K562 (cell line): ENCODE measurements at regions not wholly inside any gene's neighbourhood (a gene's known extent, or its start where the extent isn't known, plus 50 kb on each side); places are given as distances from the start of the nearest gene placed in this dataset.

Experiments used
- ARID1B ChIP-seq: fragments of 450-650 bp; IDR thresholded peaks from 2 replicates; pipeline ENCODE4 v1.6.1; 2016; ENCODE audit warnings: antibody characterized with exemption, mild to moderate bottlenecking, inconsistent platforms
- E2F3 ChIP-seq: fragments of 250-450 bp; sonication (Bioruptor Pico); IDR thresholded peaks from 2 replicates; pipeline ENCODE4 v1.4.0; 2020; ENCODE audit warnings: mild to moderate bottlenecking
- ELF1 ChIP-seq: fragments of 200-800 bp; sonication (Bioruptor generic); IDR thresholded peaks from 2 replicates; pipeline ENCODE4 v1.6.1; 2016; ENCODE audit warnings: missing genetic modification characterization, missing compliant biosample characterization
- GABPA ChIP-seq: fragments of 200-800 bp; sonication (Bioruptor generic); conservative IDR thresholded peaks from 2 replicates; pipeline ENCODE4 v1.6.1; 2016; ENCODE audit warnings: low read depth, missing genetic modification characterization, missing compliant biosample characterization
- L3MBTL2 ChIP-seq: fragments of 450-650 bp; IDR thresholded peaks from 2 replicates; pipeline ENCODE4 v1.6.1; 2016; ENCODE audit warnings: mild to moderate bottlenecking, moderate library complexity
- MYC ChIP-seq, 2 experiments: fragments of 250-450 bp in 1 of 2; sonication (Bioruptor Pico) in 1 of 2; IDR thresholded peaks; 2 replicates each; pipeline versions ENCODE4 v1.5.1 to v1.6.1; 2012 to 2021; ENCODE audit warnings: low read depth in 2 of 2, borderline replicate concordance in 1 of 2, improper control_type of control experiment in 1 of 2, low read length in 1 of 2, mild to moderate bottlenecking in 1 of 2, moderate library complexity in 1 of 2
- RAD21 ChIP-seq, 2 experiments: fragments of 250-450 bp in 1 of 2; fragments of 450-650 bp in 1 of 2; sonication (Bioruptor Pico) in 1 of 2; formaldehyde crosslinking in 1 of 2; IDR thresholded peaks in 1 of 2; conservative IDR thresholded peaks in 1 of 2; 2 replicates each; pipeline versions ENCODE4 v1.4.0 to v1.8.0; 2020 to 2022; ENCODE audit warnings: mild to moderate bottlenecking in 2 of 2, moderate library complexity in 1 of 2
- SPI1 ChIP-seq: IDR thresholded peaks from 2 replicates; pipeline ENCODE4 v1.6.1; 2011; ENCODE audit warnings: low read depth, low read length, control low read depth, borderline replicate concordance
- TEAD4 ChIP-seq, 2 experiments: sonication (generic) in 1 of 2; formaldehyde crosslinking in 1 of 2; IDR thresholded peaks; 2 replicates each; pipeline versions ENCODE4 v1.6.1 to v1.8.0; 2012 to 2022; ENCODE audit warnings: borderline replicate concordance in 1 of 2, inconsistent platforms in 1 of 2, low read length in 1 of 2, mild to moderate bottlenecking in 1 of 2, missing genetic modification reagents in 1 of 2
- ZNF175 ChIP-seq: fragments of 200-800 bp; sonication (Bioruptor generic); IDR thresholded peaks from 2 replicates; pipeline ENCODE4 v1.6.1; 2016; ENCODE audit warnings: low read depth, mild to moderate bottlenecking, missing genetic modification characterization, missing compliant biosample characterization
- ZNF24 ChIP-seq: fragments of 450-650 bp; IDR thresholded peaks from 2 replicates; pipeline ENCODE4 v1.6.1; 2016
- ZNF263 ChIP-seq: sonication (generic); formaldehyde crosslinking; IDR thresholded peaks from 2 replicates; pipeline ENCODE4 v1.8.0; 2022; ENCODE audit warnings: mild to moderate bottlenecking, missing genetic modification reagents, borderline replicate concordance
- ZSCAN32 ChIP-seq: fragments of 450-650 bp; formaldehyde crosslinking; IDR thresholded peaks from 2 replicates; pipeline ENCODE4 v1.4.0; 2020; ENCODE audit warnings: mild to moderate bottlenecking, moderate library complexity
- TF ChIP-seq, protein P1 (sequence below): sonication (generic); IDR thresholded peaks from 2 replicates; pipeline ENCODE4 v1.6.1; 2016
- TF ChIP-seq, protein P2 (sequence below): fragments of 200-800 bp; sonication (Bioruptor generic); IDR thresholded peaks from 2 replicates; pipeline ENCODE4 v1.6.1; 2017; ENCODE audit warnings: missing genetic modification characterization, missing compliant biosample characterization
- TF ChIP-seq, protein P3 (sequence below): fragments of 450-650 bp; conservative IDR thresholded peaks from 2 replicates; pipeline ENCODE4 v1.6.1; 2016; ENCODE audit warnings: missing genetic modification characterization, low read depth, mild to moderate bottlenecking, missing compliant biosample characterization, moderate library complexity
- TF ChIP-seq, protein P4 (sequence below): fragments of 200-800 bp; sonication (Bioruptor generic); IDR thresholded peaks from 2 replicates; pipeline ENCODE4 v1.6.1; 2017; ENCODE audit warnings: missing genetic modification characterization, missing compliant biosample characterization

DNA sequence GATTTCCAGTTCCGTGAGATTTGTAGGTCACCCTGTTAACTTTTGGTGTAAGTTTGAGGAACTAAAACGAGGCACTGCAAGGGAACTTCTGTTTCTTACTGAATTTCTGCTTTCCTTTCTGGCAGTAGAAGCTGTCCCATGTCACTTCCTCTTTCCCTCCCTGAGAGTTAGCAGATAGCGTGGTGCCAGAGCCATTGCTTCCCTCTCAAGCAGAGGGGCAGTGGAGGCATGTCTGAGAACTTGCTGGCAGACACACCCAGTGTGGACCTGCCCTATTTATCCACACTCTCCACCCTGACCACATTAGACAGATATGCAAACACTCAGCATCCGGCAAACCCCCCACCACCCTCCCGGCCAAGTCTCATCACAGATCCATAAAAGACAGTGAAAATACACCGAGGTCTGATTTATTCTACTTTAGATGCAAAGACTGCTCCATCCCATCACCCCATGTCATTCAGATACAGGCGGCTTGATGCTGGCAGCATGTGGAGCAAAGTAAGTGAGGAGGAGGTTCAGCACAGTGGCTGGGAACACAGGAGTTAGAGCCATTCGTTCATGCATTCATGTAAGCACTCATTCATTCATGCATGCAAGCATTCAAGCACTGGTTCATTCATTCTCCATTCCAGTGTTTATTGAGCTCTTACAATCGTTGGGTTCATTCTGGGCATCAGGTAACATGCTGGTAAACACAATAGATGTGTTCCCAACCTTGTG is 324.7 kb downstream of the SHQ1 start (continued):
- TF ChIP-seq MYC (IDR thresholded peaks at IDR 0.05; ENCODE audit: low read depth, low read length) (0 out of 2 replicates have a peak, but pooled peaks have one; percentile 15), MYC (CRISPR knock-in tag; IDR thresholded peaks at IDR 0.05; ENCODE audit: borderline replicate concordance, low read depth) (no peak), SPI1 (peak; percentile 99), E2F3 (no peak), ELF1 (no peak), ARID1B (0 out of 2 replicates have a peak, but pooled peaks have one; percentile 42), RAD21 (CRISPR knock-in tag; conservative IDR thresholded peaks at IDR 0.05 in 1 of 2, IDR thresholded peaks at IDR 0.05 in 1 of 2) (peak in 1 of 2 experiments; percentile 25; a peak in 1 of 4 replicates), ZNF175 (0 out of 2 replicates have a peak, but pooled peaks have one; percentile 34), ZNF24 (peak; percentile 77), ZNF263 (CRISPR knock-in tag) (no peak), TEAD4 (IDR thresholded peaks at IDR 0.05; ENCODE audit: low read length) (peak; percentile 7; the same call in 1 of the 2 replicates), TEAD4 (CRISPR knock-in tag; IDR thresholded peaks at IDR 0.05; ENCODE audit: borderline replicate concordance) (no peak), L3MBTL2 (peak; percentile 23; the same call in 1 of the 2 replicates), ZSCAN32 (CRISPR knock-in tag) (0 out of 2 replicates have a peak, but pooled peaks have one; percentile 31), GABPA (tag) (peak; percentile 55)
- TF ChIP-seq, protein P1, sequence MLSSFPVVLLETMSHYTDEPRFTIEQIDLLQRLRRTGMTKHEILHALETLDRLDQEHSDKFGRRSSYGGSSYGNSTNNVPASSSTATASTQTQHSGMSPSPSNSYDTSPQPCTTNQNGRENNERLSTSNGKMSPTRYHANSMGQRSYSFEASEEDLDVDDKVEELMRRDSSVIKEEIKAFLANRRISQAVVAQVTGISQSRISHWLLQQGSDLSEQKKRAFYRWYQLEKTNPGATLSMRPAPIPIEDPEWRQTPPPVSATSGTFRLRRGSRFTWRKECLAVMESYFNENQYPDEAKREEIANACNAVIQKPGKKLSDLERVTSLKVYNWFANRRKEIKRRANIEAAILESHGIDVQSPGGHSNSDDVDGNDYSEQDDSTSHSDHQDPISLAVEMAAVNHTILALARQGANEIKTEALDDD, result peak; percentile 52; the same call in 1 of the 2 replicates
- TF ChIP-seq, protein P2, sequence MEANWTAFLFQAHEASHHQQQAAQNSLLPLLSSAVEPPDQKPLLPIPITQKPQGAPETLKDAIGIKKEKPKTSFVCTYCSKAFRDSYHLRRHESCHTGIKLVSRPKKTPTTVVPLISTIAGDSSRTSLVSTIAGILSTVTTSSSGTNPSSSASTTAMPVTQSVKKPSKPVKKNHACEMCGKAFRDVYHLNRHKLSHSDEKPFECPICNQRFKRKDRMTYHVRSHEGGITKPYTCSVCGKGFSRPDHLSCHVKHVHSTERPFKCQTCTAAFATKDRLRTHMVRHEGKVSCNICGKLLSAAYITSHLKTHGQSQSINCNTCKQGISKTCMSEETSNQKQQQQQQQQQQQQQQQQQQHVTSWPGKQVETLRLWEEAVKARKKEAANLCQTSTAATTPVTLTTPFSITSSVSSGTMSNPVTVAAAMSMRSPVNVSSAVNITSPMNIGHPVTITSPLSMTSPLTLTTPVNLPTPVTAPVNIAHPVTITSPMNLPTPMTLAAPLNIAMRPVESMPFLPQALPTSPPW (CRISPR knock-in tag), result peak; percentile 56; the same call in 1 of the 2 replicates
- TF ChIP-seq, protein P3, sequence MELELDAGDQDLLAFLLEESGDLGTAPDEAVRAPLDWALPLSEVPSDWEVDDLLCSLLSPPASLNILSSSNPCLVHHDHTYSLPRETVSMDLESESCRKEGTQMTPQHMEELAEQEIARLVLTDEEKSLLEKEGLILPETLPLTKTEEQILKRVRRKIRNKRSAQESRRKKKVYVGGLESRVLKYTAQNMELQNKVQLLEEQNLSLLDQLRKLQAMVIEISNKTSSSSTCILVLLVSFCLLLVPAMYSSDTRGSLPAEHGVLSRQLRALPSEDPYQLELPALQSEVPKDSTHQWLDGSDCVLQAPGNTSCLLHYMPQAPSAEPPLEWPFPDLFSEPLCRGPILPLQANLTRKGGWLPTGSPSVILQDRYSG (tag), result no peak
- TF ChIP-seq, protein P4, sequence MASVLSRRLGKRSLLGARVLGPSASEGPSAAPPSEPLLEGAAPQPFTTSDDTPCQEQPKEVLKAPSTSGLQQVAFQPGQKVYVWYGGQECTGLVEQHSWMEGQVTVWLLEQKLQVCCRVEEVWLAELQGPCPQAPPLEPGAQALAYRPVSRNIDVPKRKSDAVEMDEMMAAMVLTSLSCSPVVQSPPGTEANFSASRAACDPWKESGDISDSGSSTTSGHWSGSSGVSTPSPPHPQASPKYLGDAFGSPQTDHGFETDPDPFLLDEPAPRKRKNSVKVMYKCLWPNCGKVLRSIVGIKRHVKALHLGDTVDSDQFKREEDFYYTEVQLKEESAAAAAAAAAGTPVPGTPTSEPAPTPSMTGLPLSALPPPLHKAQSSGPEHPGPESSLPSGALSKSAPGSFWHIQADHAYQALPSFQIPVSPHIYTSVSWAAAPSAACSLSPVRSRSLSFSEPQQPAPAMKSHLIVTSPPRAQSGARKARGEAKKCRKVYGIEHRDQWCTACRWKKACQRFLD (CRISPR knock-in tag), result peak; percentile 59; the same call in 1 of the 2 replicates
